ENCODE measurements at regions not wholly inside any gene's neighbourhood (a gene's known extent, or its start where the extent isn't known, plus 50 kb on each side); places are given as distances from the start of the nearest gene placed in this dataset.

GRCh38 chr9:95615246-95615645, 98.5 kb upstream of the PTCH1 start:
- H3K79me2 ChIP-seq (ENCODE audit: control insufficient read depth, insufficient read depth, low read length) = no peaks in the 10 kb centered on the region

More at GRCh38 chr9:95615246-95615645, 98.5 kb upstream of the PTCH1 start:
- in situ Hi-C loops (cut with MboI) = no loop called here
- FAIRE-seq = no peak
- Histone ChIP-seq H2AFZ (ENCODE audit: low read depth, low read length) (no peak overlapping the region), H3K9ac (ENCODE audit: insufficient read depth in 1 of 2, low read depth in 2 of 2, low read length in 2 of 2) (no peak overlapping the region), H3K4me3 (no peak overlapping the region), H3K4me2 (ENCODE audit: insufficient read depth, low read length) (no peak overlapping the region), H3K4me1 (replicated peaks in 1 of 2; ENCODE audit: control insufficient read depth in 2 of 2, insufficient read depth in 2 of 2, low read length in 2 of 2) (no peaks in the 10 kb centered on the region), H3K36me3 (ENCODE audit: control insufficient read depth, insufficient read depth, low read length) (no peaks in the 10 kb centered on the region), H4K20me1 (replicated peaks; ENCODE audit: control insufficient read depth, insufficient read depth, low read length) (no peaks in the 10 kb centered on the region), H3K27me3 (ENCODE audit: control insufficient read depth in 2 of 2, insufficient read depth in 2 of 2, low read length in 2 of 2) (peaks cover 27 to 56% of the 10 kb centered on the region in 2 experiments), H3K9me1 (ENCODE audit: control insufficient read depth, insufficient read depth, low read length) (no peaks in the 10 kb centered on the region), H3K9me3 (replicated peaks; ENCODE audit: control insufficient read depth, insufficient read depth, low read depth, low read length) (no peaks in the 10 kb centered on the region), H3K27ac (ENCODE audit: extremely low read depth, low read depth, low read length) (no peak overlapping the region)
- CTCF ChIA-PET (ENCODE audit: low intra/inter-chr PET ratio) = no interaction called here
- intact Hi-C loops (cut with micrococcal nuclease) = no loop called here
- TF ChIP-seq ZNF609 (CRISPR knock-in tag; IDR thresholded peaks at IDR 0.05; ENCODE audit: borderline replicate concordance) (no peak), ZNF3 (CRISPR knock-in tag; IDR thresholded peaks at IDR 0.05) (no peak), ATF4 (CRISPR knock-in tag; IDR thresholded peaks at IDR 0.05) (no peak)
- WGBS (ENCODE audit: insufficient coverage, low coverage, missing lambda C conversion rate) = 1% methylated on average over 8 of the region's 8 CpGs
- no peak for ATAC-seq
- no TSS peak for BruUV-seq (replicated peaks)
- no peak for DNase-seq (ENCODE audit: extremely low read depth in 1 of 4, low spot score in 3 of 4)
- POLR2A ChIA-PET = no interaction called here

Measured in K562 (cell line).